OCI-LY7 (cell line): ENCODE measurements at regions not wholly inside any gene's neighbourhood (a gene's known extent, or its start where the extent isn't known, plus 50 kb on each side); places are given as distances from the start of the nearest gene placed in this dataset.

ENCODE experiments used
- EZH2phosphoT487 ChIP-seq: fragments of 200-600 bp; sonication (generic); IDR thresholded peaks from 2 replicates; pipeline ENCODE4 v1.6.1; 2018; ENCODE audit warnings: low read depth, borderline replicate concordance, mild to moderate bottlenecking, mixed run types, antibody characterized with exemption, low read length, moderate library complexity, mixed read lengths
- TF ChIP-seq, protein P1 (sequence below): fragments of 200-600 bp; sonication (generic); conservative IDR thresholded peaks from 2 replicates; pipeline ENCODE4 v1.5.1; 2014; ENCODE audit warnings: mild to moderate bottlenecking, antibody characterized with exemption, low read length, moderate library complexity, mixed read lengths

DNA sequence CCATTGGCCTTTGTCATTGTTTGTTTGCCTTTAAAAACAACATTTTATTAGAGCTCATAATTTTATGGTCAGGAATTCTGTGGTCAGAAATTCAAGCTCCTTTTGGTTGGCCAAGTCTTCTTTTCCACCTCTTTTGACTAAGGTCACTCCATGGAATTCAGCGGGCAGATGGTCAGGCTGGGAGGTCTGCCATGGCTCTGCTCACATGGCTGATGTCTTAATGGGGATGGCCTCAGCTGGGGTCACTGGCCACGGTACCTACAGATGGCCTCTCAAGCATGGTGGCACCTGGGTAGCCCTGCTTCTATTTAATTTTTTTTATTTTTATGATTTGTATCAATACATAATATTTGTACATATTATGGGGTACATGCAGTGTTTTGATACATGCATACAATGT, 360.8 kb upstream of the MCTP2 start:
- TF ChIP-seq, protein P1, sequence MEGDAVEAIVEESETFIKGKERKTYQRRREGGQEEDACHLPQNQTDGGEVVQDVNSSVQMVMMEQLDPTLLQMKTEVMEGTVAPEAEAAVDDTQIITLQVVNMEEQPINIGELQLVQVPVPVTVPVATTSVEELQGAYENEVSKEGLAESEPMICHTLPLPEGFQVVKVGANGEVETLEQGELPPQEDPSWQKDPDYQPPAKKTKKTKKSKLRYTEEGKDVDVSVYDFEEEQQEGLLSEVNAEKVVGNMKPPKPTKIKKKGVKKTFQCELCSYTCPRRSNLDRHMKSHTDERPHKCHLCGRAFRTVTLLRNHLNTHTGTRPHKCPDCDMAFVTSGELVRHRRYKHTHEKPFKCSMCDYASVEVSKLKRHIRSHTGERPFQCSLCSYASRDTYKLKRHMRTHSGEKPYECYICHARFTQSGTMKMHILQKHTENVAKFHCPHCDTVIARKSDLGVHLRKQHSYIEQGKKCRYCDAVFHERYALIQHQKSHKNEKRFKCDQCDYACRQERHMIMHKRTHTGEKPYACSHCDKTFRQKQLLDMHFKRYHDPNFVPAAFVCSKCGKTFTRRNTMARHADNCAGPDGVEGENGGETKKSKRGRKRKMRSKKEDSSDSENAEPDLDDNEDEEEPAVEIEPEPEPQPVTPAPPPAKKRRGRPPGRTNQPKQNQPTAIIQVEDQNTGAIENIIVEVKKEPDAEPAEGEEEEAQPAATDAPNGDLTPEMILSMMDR: no peak
- no peak for TF ChIP-seq EZH2phosphoT487
